ENCODE measurements at regions not wholly inside any gene's neighbourhood (a gene's known extent, or its start where the extent isn't known, plus 50 kb on each side); places are given as distances from the start of the nearest gene placed in this dataset.
"Not testable (repeated sequence)": the region's sequence is repeated elsewhere in the genome, so short reads cannot be mapped to it uniquely, and the experiment has no call there.

DNA sequence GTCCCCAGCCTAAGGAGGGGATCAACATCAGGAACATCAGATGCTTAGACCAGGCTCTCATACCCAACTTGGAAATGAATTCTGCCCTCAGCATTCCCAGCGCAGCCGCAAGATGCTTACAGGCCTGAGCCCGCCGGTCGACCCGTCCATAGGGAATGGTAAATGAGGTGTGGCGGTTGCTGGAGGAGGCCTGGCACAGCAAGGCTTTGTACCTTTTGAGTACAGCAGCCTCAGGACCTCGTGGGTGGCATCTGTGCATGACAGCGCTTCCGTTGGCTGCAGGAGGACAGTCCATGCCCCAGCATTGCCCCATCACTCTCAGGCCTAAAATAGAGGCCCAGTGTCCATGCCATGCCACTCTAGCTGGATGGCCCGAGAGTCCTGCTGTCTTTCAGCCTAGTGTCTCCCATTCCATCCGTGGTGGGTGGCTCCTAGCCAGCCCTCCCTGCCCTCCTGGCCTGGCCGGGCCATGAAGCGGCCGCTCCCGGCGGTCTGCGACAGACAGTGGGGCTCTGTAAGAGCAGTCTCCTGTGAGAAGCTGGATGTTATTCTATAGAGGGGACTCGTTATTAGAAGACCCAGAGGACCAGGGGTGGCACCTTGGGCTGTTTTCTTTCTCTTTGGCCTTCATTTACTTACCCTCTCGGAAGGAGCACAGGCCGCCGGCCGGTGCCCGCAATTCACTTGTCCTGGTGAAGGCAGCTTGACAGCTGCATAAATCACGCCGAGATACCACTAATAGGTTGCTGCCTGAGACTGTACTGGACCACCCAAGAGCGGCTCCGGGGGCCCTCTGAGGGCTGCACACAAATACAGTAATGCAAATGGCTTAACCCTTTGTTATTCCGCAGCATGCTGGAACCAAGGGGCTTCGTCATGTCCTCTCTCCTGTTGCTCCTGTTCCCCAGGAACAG, 223.5 kb upstream of the TUT7 start:
- DNase-seq = peak in 1 of 3 donors; percentile 48

DNA sequence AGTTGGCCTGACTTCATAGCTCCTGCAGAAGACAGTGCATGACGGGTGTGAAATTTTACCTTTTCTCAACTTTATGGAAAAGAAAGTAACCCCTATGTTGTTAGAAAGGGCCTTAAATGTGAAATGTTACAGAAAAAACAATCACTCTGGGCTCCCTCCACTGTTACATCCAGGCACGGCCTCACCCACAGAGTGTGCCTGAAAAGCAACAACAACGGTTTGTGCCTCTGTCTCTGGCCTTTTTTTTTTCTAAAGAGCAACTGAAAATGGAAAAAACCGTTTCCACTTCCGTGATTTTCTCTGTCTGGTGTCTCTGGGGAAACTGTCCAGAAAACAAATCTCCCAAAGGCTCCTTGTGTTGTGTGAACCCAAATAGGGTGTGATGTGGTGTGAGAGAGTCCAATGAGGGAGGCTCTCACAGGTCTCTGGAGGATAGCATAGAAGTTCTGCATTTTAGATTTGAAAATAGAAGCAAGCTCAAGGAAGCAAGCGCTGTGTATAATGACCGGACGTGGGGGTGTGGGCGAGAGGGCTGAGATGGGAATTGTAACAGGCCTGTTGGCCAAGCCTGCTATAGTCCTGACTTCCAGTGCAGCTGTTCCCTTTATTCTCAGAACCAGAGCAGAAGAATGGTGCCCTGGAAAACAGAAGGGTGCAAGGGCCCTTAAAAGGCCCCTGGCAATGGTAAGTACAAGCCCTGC, 221.8 kb upstream of the TUT7 start:
- peak in 2 of 3 donors; percentile 76 to 92 for DNase-seq

DNA sequence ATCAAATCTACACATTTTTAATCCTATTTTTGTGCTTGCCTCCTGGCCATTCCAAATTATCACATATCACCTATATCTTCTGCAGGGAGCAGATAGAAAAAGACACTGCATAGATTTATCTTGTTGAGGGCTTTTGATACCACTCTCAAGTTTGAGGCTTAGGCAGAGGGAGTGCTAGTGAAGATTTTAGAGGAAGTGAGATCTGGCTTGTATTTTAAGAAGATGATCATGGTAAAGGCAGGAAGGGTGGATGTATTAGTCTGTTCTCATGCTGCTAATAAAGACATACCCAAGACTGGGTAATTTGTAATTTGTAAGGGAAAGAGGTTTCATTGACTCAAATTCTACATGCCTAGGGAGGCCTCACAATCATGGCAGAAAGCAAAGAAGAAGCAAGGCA, 220.9 kb upstream of the TUT7 start:
- DNase-seq = no peak

DNA sequence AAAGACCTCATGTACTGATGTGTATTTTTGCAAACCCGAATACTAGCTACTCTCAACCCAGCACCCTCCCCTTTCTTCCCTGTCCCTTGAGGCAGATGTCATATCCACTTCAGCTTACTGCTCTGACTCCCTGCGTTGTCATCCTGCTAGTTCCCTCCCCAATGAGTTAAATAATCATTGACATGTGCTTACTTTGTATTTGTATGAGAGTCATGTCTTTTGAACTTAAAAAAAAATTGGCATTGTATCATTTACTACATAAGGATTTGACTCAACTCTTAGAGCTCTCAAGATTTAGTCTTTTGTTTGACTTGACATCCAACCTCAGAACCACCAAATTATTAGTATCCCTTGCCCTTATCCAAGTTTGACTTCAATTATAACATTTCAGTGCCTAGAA, 219.7 kb upstream of the TUT7 start:
- no peak for DNase-seq

DNA sequence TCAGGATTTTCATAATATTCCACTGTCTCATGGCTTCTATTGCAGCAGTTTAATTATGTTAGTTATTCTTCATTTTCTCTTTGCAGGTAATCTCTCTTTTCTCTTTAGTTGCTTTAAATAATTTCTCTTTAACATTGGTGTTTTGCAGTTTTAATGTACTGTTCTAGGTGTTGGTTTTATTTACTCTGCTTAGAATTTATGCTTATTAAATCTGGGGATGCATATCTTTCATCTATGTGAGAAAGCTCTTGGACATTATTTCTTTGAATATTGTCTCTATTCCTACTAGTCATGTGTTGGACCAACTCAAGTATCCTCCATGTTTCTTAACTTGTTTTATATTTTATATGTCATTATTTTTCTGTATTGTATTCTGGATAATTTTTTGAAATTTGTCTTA, 218.7 kb upstream of the TUT7 start:
- no peak for DNase-seq

DNA sequence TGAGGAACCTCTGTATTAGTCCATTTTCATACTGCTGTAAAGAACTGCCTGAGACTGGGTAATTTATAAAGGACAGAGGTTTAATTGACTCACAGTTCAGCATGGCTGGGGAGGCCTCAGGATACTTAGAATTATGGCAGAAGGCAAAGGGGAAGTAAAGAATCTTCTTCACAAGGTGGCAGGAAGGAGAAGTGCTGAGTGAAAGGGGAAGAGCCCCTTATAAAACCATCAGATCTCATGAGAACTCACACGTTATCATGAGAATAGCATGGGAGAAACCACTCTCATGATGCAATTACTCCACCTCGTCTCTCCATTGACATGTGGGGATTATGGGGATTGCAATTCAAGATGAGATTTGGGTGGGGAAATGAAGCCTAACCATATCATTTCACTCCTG, 211.4 kb upstream of the TUT7 start:
- not testable (repeated sequence) for DNase-seq

DNA sequence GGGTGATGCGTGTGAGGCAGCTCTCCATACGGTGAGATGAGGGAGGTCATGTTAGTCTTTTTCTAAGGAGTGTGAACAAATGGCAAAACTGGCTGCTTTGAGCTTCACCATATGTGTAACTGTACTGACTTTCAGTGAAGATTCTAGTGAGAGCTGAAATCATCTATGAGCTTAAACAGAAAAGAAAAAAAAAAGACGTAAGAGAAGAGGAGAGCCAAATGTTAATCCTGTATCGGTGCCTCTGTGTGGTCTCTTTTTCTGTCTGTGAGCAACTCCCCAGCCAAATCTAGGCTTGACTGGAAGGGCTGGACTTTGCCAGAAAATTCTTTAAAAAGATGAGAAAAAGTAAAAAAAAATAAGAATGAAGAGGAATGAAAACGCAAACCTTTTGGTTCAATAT, 209.7 kb upstream of the TUT7 start:
- peak in 1 of 3 donors; percentile 71 for DNase-seq

DNA sequence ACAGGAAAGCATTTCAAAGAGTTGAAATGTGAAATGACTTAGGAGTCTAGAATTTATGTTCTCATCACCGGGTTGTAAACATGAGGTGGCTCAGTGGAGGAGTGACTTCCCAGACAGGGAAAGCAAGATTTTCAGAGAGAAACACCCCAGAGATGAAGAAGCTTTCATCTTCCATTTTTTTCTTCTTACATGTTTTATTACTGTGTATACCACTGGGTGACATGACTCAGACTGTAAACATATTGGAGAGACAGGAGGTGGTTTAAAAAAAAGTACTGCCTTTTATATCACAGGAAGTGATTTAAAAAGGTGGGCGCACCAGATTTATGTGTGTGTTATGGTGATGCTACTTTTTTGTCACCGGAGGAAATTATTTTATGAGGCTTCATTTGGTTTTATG, 209.1 kb upstream of the TUT7 start:
- DNase-seq = peak in 1 of 3 donors; percentile 46

DNA sequence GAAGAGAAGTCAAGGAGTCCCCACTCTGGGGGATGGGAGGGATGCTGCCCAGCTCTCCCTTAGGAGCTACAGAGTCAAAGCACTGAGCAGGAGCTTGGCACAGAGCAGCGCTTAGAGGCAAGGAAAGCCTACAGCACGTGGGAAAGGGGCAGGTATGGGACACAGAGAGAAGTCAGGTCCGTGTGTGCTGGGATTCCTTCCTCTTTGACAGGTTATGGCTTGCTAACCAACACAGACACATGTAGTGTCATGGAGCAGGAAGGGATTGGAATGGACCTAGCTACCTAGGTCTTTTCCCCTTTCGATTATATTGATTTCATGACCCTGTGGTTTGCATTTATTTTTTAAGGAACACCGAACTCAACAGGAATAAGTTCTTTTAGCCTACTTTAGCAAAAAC, 208.5 kb upstream of the TUT7 start:
- no peak for DNase-seq

DNA sequence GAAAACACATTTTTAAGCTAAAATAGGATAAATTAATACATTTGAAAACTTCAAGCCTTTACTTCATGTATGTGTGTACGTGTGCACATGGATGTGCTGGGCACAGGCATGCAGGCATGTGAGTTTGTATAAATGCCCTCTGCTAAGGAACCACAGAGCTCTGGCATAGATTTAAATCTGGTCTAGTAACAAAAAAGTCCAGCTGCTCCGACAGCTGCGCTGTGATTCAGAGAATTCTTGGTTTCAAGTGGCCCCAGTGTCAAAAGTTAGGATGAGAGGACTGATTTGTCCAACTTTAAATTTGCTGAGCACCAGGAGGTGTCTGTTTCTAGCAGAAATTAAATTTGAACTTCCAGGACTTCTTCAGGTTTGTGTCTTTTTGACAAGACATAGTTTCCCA, 203.7 kb upstream of the TUT7 start:
- peak in 1 of 3 donors; percentile 77 for DNase-seq

DNA sequence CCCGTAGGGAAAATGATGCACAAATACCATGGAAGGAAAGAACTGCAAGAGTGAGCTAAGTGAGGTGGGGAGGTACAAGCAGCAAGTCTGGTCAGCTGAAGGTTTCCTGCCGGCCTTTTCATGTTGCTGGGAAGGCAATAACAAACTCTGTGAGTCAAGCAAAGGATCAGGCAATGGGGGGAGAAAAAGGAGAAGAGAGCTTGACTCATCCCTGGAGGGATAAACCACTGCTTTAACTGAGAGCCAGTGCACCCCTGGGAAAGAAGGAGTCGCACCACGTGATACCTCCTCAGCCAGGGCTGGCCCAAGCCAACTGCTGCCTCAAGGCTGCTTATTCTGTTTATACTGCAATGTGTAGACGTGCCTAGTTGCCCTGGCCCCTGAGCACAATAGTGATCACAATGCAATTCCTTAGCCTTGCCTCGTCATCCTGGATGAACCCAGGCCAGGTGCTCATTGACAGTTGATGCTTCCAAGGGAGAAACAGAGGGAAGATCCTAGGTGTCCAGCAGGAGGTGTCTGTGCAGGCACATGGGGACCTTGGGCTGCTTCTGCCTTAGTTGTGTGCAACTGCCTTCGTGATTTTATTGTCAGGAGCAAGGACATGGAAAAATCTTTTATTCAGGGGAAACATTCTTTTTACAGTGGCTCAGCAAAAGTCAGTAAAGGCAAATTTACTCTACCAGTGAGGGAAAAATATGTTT, 203.0 kb upstream of the TUT7 start:
- DNase-seq = peak in 2 of 3 donors; percentile 52 to 84

DNA sequence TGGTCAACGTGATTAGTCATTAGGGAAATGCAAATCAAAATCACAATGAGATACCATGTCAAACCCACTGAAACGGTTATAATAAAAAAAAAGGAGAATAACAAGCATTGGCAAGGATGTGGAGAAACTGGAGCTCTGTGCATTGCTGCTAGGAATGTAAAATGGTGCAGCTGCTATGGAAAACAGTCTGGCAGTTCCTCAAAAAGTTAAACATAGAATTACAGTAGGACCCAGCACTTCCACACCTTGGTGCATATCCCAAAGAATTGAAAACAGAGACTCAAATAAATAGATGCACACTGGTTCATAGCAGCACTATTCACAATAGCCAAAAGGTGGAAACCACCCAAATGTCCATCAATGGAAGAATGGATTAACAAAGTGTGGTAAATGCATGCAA, 201.5 kb upstream of the TUT7 start:
- DNase-seq = peak in 1 of 3 donors; percentile 62

DNA sequence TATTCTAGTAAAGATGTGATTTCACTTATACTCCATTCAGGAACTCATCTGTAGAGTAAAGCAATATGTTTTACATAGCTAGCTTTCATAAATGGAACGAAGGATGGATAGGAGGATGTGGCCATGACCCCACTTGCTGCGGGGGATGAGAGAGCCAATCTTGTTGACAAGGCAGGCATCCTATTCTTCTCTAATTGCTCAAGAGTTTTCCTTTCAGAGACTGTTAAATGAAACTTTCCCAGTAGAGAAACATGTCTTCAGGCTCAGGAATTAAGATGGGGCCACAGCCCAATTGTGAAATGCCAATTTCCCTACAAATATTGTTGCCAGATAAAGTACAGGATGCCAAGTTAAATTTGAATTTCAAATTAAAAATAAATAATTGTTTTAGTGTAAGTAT, 196.2 kb upstream of the TUT7 start:
- no peak for DNase-seq

DNA sequence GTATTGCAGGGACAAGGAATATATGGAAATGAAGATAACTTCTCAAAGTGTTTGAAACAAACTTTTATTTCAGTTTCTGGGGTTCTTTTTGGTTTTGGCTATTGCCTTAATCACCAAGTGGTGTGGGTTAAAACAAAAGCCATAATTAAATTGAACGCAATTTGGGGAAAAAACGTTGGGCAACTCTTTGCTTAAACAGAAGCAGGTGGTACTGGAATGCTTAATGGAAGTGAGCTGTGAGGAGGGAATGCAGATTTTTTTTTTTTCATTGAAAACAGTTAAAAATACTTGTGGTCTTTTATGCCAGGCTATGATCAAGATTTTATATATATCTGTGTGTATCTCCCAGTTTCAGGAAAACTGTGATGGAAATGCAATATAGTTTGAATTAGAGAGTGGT, 195.7 kb upstream of the TUT7 start:
- DNase-seq = no peak

DNA sequence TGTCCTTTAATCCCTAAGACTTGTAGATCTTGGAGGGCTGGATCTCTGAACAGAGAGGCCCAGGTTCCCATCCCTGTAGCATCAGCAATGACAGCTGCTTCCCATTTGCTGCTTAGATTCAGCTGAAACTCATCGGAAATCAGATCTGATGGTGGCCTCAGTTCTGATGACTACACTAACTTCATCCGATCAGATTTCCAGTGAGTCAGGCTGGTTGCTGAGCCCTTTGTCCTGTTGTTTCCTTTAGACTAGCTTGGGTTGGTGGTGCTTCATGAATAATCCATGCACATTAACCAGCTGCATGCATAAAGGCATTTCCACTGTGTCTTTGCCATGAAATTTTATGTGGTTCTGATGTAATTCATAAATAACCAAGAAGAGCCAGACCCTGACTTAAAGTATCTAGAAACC, 195.2 kb upstream of the TUT7 start:
- peak in 2 of 3 donors; percentile 71 to 93 for DNase-seq

DNA sequence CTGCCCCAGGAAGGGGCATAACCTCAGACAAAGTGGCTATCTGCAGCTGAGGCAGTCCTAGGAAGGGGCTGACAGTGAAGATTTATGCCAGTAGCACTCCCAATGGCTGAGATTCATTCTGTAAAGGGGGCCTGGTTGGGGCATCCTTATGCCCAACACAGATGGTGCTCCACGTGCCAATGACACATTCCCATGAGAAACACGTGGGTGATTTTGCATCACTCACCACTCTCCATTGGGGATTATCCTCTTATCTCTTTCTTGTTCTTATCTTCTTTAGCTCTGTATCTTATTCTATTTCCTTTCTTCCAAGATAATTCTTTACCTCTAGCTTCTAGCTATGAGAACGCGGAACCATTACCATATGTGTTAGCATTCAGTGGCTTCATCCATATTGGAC, 194.0 kb upstream of the TUT7 start:
- DNase-seq = no peak

DNA sequence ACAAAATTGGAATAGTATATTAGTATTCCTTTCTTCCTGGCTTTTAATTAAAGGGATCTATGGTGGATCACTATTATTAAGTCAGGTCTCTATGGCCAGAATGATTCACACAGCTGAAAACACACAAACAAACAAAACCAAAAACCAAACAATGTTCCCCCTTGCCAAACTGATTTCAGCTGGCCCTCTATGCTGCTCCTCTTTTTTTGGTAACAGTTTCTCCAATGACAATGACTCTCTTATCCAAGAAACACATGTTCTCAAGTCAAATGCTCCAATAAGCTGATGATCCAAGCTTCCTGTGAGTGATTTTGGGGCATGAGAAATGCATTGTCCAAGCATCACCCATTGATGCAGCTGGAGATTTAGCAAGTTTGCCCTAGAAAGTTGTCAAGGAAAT, 193.4 kb upstream of the TUT7 start:
- peak in 1 of 3 donors; percentile 22 for DNase-seq

DNA sequence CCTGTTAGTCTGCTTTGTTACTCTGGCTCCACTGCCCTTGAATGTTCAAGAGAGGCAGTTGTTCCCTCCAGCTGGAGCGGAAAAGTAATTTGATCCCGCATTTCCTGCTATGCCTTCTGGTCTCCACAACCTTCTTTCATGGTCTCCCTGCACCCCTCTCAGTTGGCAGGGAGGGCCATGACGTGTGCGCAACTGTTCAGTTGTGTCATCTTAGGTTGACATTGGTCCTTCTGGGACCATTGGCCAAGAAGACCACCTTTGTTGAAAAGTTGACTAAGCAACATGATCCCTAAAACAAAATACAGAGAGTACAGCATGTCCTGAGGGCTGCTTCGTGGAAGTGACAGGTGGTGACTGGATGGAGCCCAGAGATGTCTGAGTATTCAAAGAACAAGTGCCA, 192.5 kb upstream of the TUT7 start:
- DNase-seq = peak; percentile 73 to 86 (median 74)

DNA sequence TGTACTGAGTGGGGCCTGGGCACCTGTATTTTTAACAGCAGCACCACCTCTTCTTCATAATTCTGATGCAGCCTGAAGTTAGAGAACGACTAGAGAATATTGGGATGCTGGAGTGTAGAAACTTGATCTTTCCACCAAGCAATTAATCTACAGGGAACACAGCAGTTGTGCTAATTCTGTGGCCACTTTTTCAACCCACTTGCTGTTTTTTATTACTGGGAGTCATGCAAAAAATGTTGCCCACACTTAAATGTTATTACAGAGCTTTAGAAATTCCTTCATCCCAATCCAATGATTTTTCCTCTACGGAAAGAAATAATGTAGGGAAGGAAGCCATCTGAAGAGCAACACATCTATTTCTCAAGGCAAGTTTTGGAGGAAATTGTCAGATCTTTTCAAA, 190.9 kb upstream of the TUT7 start:
- peak in 1 of 3 donors; percentile 49 for DNase-seq

DNA sequence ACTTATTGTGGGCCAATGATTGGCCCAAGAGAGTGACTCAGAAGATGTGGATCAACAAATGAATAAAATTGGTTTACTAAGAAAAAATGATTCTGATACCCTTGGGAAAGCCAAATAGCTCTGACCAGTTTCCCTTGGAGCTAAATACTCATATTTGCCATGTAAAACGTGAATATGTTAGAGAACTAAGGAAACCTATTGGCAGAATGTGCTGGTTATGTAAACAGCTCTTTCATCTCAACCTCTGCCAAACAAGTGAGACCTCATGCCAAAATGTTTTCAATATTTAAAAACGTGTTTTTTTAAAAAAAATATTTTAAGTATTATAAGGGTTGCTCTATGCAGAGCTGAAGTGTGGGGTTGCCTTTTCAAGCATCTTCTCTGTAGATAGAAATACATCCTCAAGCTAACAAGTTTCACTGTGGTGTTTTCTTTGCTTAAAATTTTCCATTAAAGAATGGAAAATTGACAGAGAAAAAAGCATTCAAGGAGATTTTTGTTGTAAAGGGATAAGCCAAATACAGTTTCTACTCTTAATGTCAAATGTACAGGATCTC, 186.9 kb upstream of the TUT7 start:
- DNase-seq = peak in 1 of 3 donors; percentile 48

DNA sequence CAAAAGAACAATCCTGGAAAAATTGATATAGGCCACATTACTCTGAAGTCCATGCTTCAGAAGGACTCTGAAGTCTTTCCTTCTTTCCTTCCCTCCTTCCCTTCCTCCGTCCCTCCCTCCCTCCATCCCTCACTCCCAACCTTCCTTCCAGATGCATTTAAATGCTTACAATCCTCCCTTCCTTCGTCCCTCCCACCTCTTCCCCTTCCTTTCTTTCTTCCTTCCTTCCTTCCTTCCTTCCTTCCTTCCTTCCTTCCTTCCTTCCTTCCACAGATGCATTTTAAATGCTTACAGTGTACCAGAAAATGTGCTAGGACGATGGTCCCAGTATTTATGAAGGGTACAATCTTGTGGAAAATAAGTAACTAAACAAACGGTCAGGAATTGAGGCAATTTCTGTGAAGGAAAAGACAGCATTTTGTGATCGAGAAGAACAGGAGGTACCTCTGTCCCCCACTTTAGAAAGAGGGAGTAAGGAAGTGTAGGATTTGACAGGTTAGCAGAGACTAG, 181.3 kb upstream of the TUT7 start:
- peak in 1 of 3 donors; percentile 19 for DNase-seq

All from muscle of back (tissue), 3 donors.